ENCODE measurements at regions not wholly inside any gene's neighbourhood (a gene's known extent, or its start where the extent isn't known, plus 50 kb on each side); places are given as distances from the start of the nearest gene placed in this dataset.

DNA sequence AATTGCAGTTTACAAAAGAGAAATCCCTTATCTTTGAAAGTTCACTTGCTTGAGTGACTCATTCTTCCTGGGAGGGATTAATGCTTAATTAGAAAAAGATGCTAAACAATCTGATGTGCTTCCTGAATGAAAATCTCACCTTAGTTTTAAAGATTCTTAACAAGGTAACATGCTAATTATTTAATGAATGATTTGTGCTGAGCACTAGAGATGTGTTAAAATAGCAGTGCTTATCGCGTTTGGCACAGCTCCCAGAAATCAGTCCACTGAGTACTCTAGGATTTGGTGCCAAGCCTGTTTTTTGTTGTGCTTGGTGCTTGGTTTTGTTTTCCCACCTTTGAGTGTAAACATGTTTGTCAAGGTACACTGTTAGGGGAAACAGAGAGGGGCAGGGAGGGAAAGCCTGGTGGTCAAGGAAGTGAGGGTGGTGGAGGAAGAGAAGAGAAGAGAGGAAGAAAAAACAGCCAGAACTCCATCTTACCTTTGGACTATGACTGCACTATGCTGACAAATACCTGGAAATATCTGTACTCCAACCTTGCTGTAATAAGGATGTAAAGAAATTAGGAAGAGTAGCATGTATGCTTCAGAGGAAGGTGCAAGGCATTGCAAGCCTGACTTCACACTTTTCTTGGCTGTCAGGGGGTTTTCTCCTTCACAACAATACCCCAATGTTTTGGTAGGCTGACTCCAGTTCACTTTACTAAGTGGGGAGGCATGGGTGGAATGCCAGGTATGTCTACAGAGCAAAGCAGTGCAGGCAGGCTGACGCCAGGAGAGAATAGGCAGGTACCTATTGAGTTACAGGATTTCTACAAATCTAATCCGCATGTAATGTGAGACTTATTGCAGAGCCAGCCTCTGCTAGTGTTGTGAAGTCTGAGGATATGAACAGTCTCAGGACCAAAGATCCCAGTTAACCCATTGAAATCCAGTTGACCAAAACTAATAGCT, 157.2 kb upstream of the ISL1 start:
- TF ChIP-seq, protein P1, sequence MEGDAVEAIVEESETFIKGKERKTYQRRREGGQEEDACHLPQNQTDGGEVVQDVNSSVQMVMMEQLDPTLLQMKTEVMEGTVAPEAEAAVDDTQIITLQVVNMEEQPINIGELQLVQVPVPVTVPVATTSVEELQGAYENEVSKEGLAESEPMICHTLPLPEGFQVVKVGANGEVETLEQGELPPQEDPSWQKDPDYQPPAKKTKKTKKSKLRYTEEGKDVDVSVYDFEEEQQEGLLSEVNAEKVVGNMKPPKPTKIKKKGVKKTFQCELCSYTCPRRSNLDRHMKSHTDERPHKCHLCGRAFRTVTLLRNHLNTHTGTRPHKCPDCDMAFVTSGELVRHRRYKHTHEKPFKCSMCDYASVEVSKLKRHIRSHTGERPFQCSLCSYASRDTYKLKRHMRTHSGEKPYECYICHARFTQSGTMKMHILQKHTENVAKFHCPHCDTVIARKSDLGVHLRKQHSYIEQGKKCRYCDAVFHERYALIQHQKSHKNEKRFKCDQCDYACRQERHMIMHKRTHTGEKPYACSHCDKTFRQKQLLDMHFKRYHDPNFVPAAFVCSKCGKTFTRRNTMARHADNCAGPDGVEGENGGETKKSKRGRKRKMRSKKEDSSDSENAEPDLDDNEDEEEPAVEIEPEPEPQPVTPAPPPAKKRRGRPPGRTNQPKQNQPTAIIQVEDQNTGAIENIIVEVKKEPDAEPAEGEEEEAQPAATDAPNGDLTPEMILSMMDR (IDR thresholded peaks at IDR 0.05) = no peak
- TF ChIP-seq POLR2A (IDR thresholded peaks at IDR 0.05) = no peak
